ENCODE measurements at regions not wholly inside any gene's neighbourhood (a gene's known extent, or its start where the extent isn't known, plus 50 kb on each side); places are given as distances from the start of the nearest gene placed in this dataset.

- no peaks in the 10 kb centered on the region for H3K9me2 ChIP-seq (ENCODE audit: insufficient read depth)
- no peaks in the 10 kb centered on the region for H3K4me1 ChIP-seq (replicated peaks; ENCODE audit: insufficient read depth)
- no peaks in the 10 kb centered on the region for H3K36me3 ChIP-seq (ENCODE audit: low read depth)
- ChIA-PET CTCF (no interaction called here), POLR2A (ENCODE audit: unreplicated experiment) (no interaction called here)
- H3K27me3 ChIP-seq (ENCODE audit: insufficient read depth, low read depth), result no peaks in the 10 kb centered on the region
- no peak overlapping the region for H2AFZ ChIP-seq
- intact Hi-C loops (cut with micrococcal nuclease; ENCODE audit: unreplicated experiment), result no loop called here
- H3K4me3 ChIP-seq, result no peak overlapping the region
- DNase-seq, result no peak
- no peaks in the 10 kb centered on the region for H3F3A ChIP-seq (ENCODE audit: insufficient read depth, low read depth)
- H3K9me3 ChIP-seq (ENCODE audit: insufficient read depth, low read depth), result no peaks in the 10 kb centered on the region; the same call in 1 of the 2 replicates
- no TSS peak for BruUV-seq (replicated peaks)
- H4K20me1 ChIP-seq (ENCODE audit: insufficient read depth), result no peaks in the 10 kb centered on the region
- H3K79me2 ChIP-seq (ENCODE audit: low read depth), result no peaks in the 10 kb centered on the region
- no peak for TF ChIP-seq CTCF (conservative IDR thresholded peaks at IDR 0.05)
- TF ChIP-seq EZH2 (IDR thresholded peaks at IDR 0.05; ENCODE audit: low read depth), result no peak
- H3K4me2 ChIP-seq, result no peak overlapping the region
- no peak overlapping the region for H3K27ac ChIP-seq
Measured at GRCh38 chr3:112759681-112760080, 87.0 kb downstream of the CD200R1L start.

GRCh38 chr3:112759210-112759609, 87.5 kb downstream of the CD200R1L start:
- POLR2A ChIA-PET (ENCODE audit: unreplicated experiment), result no interaction called here
- H3K4me2 ChIP-seq, result no peak overlapping the region
- H3K9me3 ChIP-seq (ENCODE audit: insufficient read depth, low read depth), result no peaks in the 10 kb centered on the region; the same call in 1 of the 2 replicates
- DNase-seq, result no peak
- no peak overlapping the region for H3K4me3 ChIP-seq
- CTCF ChIA-PET, result no interaction called here
- H2AFZ ChIP-seq, result no peak overlapping the region
- no peaks in the 10 kb centered on the region for H3K27me3 ChIP-seq (ENCODE audit: insufficient read depth, low read depth)
- no TSS peak for BruUV-seq (replicated peaks)
- intact Hi-C loops (cut with micrococcal nuclease; ENCODE audit: unreplicated experiment), result no loop called here
- H4K20me1 ChIP-seq (ENCODE audit: insufficient read depth), result no peaks in the 10 kb centered on the region
- TF ChIP-seq CTCF (conservative IDR thresholded peaks at IDR 0.05) (no peak), EZH2 (IDR thresholded peaks at IDR 0.05; ENCODE audit: low read depth) (no peak)
- no peaks in the 10 kb centered on the region for H3F3A ChIP-seq (ENCODE audit: insufficient read depth, low read depth)
- H3K4me1 ChIP-seq (replicated peaks; ENCODE audit: insufficient read depth), result no peaks in the 10 kb centered on the region
- no peaks in the 10 kb centered on the region for H3K79me2 ChIP-seq (ENCODE audit: low read depth)
- H3K27ac ChIP-seq, result no peak overlapping the region
- no peaks in the 10 kb centered on the region for H3K36me3 ChIP-seq (ENCODE audit: low read depth)
- H3K9me2 ChIP-seq (ENCODE audit: insufficient read depth), result no peaks in the 10 kb centered on the region

GRCh38 chr3:112757197-112757596, 89.5 kb downstream of the CD200R1L start:
- Histone ChIP-seq H3K9me2 (ENCODE audit: insufficient read depth) (no peaks in the 10 kb centered on the region), H3K4me3 (no peak overlapping the region), H3F3A (ENCODE audit: insufficient read depth, low read depth) (peaks cover 6% of the 10 kb centered on the region; the same call in 1 of the 2 replicates), H4K20me1 (ENCODE audit: insufficient read depth) (no peaks in the 10 kb centered on the region), H3K36me3 (ENCODE audit: low read depth) (no peaks in the 10 kb centered on the region), H3K4me1 (replicated peaks; ENCODE audit: insufficient read depth) (peaks cover 9% of the 10 kb centered on the region; the same call in 1 of the 2 replicates), H3K79me2 (ENCODE audit: low read depth) (no peaks in the 10 kb centered on the region), H3K27me3 (ENCODE audit: insufficient read depth, low read depth) (no peaks in the 10 kb centered on the region), H3K4me2 (no peak overlapping the region), H3K9me3 (ENCODE audit: insufficient read depth, low read depth) (no peaks in the 10 kb centered on the region), H2AFZ (no peak overlapping the region), H3K27ac (no peak overlapping the region)
- ChIA-PET CTCF (no interaction called here), POLR2A (ENCODE audit: unreplicated experiment) (no interaction called here)
- DNase-seq, result no peak
- intact Hi-C loops (cut with micrococcal nuclease; ENCODE audit: unreplicated experiment), result no loop called here
- TF ChIP-seq EZH2 (IDR thresholded peaks at IDR 0.05; ENCODE audit: low read depth), result no peak
- TF ChIP-seq CTCF (conservative IDR thresholded peaks at IDR 0.05), result no peak
- no TSS peak for BruUV-seq (replicated peaks)
